Thyroid gland (tissue), 4 donors: ENCODE measurements at regions not wholly inside any gene's neighbourhood (a gene's known extent, or its start where the extent isn't known, plus 50 kb on each side); places are given as distances from the start of the nearest gene placed in this dataset.

Experiments used
- DNase-seq, 2 donors: peaks; one replicate each; pipeline ENCODE4 v3.0.0-alpha.2; 2019
- H3K27ac ChIP-seq, 3 donors: fragments of 200-600 bp; sonication (generic); 1 replicate in 2 of 3; 2 replicates in 1 of 3; pipeline ENCODE4 v1.5.1; 2016 to 2019; ENCODE audit warnings: mild to moderate bottlenecking in 1 of 3, moderate library complexity in 1 of 3
- H3K27me3 ChIP-seq: fragments of 200-600 bp; sonication (generic); one replicate; pipeline ENCODE4 v1.5.1; 2019
- H3K36me3 ChIP-seq, 2 donors: fragments of 200-600 bp; sonication (generic); one replicate each; pipeline ENCODE4 v1.5.1; 2016 to 2019
- H3K4me1 ChIP-seq, 2 donors: fragments of 200-600 bp; sonication (generic); one replicate each; pipeline ENCODE4 v1.5.1; 2017 to 2019
- H3K4me3 ChIP-seq, 3 donors: fragments of 200-600 bp; sonication (generic); replicated peaks in 1 of 3; 1 replicate in 2 of 3; 2 replicates in 1 of 3; pipeline ENCODE4 v1.5.1; 2016; ENCODE audit warnings: mild to moderate bottlenecking in 1 of 3
- H3K9me3 ChIP-seq: fragments of 200-600 bp; sonication (generic); one replicate; pipeline ENCODE4 v1.5.1; 2017
- POLR2A ChIP-seq, 2 donors: fragments of 450-650 bp; IDR thresholded peaks; one replicate each; pipeline ENCODE4 v1.6.1; 2017; ENCODE audit warnings: antibody characterized with exemption in 2 of 2, mild to moderate bottlenecking in 2 of 2, moderate library complexity in 1 of 2
- WGBS, 2 donors: methylation state at CpG; one replicate each; pipeline ENCODE4 v1.1.5; 2017; 5-methylcytosine and 5-hydroxymethylcytosine counted together
- intact Hi-C: fragments of 100-400 bp; cut with DNase I; formaldehyde crosslinking; loops from one replicate; pipeline ENCODE4 v1.15.1; 2023
- TF ChIP-seq, protein P1 (sequence below), 6 experiments: fragments of 200-600 bp in 3 of 6; fragments of 450-650 bp in 3 of 6; sonication (generic) in 3 of 6; IDR thresholded peaks; one replicate each; pipeline ENCODE4 v1.5.1; 2016 to 2019; ENCODE audit warnings: antibody characterized with exemption in 6 of 6, mild to moderate bottlenecking in 2 of 6, inconsistent platforms in 1 of 6, moderate library complexity in 1 of 6

GRCh38 chr6:166025149-166025898 is 142.3 kb downstream of the TBXT start:
- intact Hi-C loops, result no loop called here
- Histone ChIP-seq H3K9me3 (no peaks in the 10 kb centered on the region), H3K4me1 (no peaks in the 10 kb centered on the region), H3K36me3 (no peaks in the 10 kb centered on the region), H3K27me3 (no peaks in the 10 kb centered on the region), H3K4me3 (no peak overlapping the region), H3K27ac (peak overlapping the region in 1 of 3 donors; percentile 11)
- TF ChIP-seq, protein P1, sequence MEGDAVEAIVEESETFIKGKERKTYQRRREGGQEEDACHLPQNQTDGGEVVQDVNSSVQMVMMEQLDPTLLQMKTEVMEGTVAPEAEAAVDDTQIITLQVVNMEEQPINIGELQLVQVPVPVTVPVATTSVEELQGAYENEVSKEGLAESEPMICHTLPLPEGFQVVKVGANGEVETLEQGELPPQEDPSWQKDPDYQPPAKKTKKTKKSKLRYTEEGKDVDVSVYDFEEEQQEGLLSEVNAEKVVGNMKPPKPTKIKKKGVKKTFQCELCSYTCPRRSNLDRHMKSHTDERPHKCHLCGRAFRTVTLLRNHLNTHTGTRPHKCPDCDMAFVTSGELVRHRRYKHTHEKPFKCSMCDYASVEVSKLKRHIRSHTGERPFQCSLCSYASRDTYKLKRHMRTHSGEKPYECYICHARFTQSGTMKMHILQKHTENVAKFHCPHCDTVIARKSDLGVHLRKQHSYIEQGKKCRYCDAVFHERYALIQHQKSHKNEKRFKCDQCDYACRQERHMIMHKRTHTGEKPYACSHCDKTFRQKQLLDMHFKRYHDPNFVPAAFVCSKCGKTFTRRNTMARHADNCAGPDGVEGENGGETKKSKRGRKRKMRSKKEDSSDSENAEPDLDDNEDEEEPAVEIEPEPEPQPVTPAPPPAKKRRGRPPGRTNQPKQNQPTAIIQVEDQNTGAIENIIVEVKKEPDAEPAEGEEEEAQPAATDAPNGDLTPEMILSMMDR (IDR thresholded peaks at IDR 0.05), result no peak
- TF ChIP-seq POLR2A (IDR thresholded peaks at IDR 0.05), result no peak
- DNase-seq, result peak; percentile 87 to 91
- 53 to 58% methylated on average over 8 of the region's 8 CpGs for WGBS, 2 donors

DNA sequence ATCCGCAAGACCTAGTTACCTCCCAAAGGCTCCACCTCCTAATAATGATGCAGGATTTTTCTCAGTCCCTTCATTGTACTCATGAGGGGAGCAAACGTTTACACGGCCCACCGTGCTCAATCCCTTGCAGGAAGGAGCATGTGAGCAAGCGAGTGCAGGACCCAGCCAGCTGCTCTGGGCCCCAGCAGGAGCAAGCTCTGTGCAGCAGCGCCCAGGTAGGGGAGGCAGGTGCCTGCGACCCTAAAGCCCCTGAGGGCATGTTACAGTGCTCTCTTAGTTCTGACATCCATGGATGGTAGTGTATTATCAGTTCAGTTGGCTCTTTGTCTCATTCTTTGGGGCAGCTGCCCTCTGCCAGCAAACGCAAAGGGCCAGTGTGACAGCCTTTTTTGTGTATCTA is 143.4 kb downstream of the TBXT start:
- WGBS, 2 donors, result 93% methylated on average over 7 to 8 of the region's 8 CpGs
- Histone ChIP-seq H3K36me3 (no peaks in the 10 kb centered on the region), H3K27me3 (no peaks in the 10 kb centered on the region), H3K27ac (no peak overlapping the region), H3K9me3 (no peaks in the 10 kb centered on the region), H3K4me1 (peaks cover 0 to 5% of the 10 kb centered on the region in 2 donors), H3K4me3 (no peak overlapping the region)
- intact Hi-C loops, result no loop called here
- TF ChIP-seq, protein P1 (IDR thresholded peaks at IDR 0.05), result no peak
- no peak for TF ChIP-seq POLR2A (IDR thresholded peaks at IDR 0.05)
- DNase-seq, result no peak

GRCh38 chr6:166023273-166023989 is 144.2 kb downstream of the TBXT start:
- TF ChIP-seq, protein P1 (IDR thresholded peaks at IDR 0.05), result no peak
- TF ChIP-seq POLR2A (IDR thresholded peaks at IDR 0.05), result no peak
- H3K4me3 ChIP-seq, result no peak overlapping the region
- no peaks in the 10 kb centered on the region for H3K9me3 ChIP-seq
- H3K27ac ChIP-seq, result no peak overlapping the region
- intact Hi-C loops, result no loop called here
- WGBS, 2 donors, result 90 to 92% methylated on average over 5 of the region's 5 CpGs
- H3K36me3 ChIP-seq, result no peaks in the 10 kb centered on the region
- H3K27me3 ChIP-seq, result no peaks in the 10 kb centered on the region
- H3K4me1 ChIP-seq, result peaks cover 0 to 9% of the 10 kb centered on the region in 2 donors
- no peak for DNase-seq

DNA sequence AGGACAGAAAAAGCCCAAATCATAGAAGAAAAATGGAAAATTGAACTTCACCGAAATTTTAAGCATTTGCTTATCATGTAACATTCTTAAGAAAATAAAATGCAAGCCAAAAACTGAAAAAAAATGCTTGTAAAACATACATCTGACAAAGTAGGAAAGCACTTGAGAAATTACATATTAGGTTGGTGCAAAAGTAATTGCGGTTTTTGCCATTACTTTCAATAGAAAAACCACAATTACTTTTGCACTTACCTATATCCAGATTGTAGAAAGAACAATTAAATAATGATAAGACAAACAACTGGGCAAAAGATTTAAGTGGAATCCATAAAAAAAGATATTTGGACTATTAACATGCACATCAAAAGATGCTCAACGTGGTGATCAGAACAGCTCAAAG is 146.2 kb downstream of the TBXT start:
- Histone ChIP-seq H3K36me3 (no peaks in the 10 kb centered on the region), H3K27me3 (no peaks in the 10 kb centered on the region), H3K9me3 (no peaks in the 10 kb centered on the region), H3K27ac (no peak overlapping the region), H3K4me3 (no peak overlapping the region), H3K4me1 (peaks cover 0 to 9% of the 10 kb centered on the region in 2 donors)
- WGBS, 2 donors, result 90 to 91% methylated on average over 3 of the region's 3 CpGs
- DNase-seq, result no peak
- TF ChIP-seq POLR2A (IDR thresholded peaks at IDR 0.05), result no peak
- TF ChIP-seq, protein P1 (IDR thresholded peaks at IDR 0.05), result no peak
- intact Hi-C loops, result no loop called here

DNA sequence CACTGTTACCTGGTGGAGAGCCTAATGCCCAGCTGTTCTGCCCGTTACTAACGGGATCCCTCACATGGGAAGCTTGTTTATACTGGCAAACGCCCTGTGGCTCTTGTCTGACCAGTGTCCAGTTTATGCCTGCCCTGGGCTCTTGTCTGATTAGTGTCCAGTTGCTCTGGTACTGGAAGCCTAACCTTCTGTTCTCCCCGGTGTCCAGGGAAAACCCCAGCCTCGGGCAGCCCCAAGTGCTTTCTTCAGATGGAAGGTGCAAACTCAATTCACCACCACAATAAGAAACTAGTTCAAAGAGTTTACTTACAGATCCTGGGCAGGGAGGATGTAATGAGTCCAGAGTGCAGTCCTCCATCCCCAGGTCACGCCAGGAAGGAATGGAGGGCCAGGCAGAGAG is 148.4 kb downstream of the TBXT start:
- Histone ChIP-seq H3K36me3 (no peaks in the 10 kb centered on the region), H3K4me1 (peaks cover 0 to 9% of the 10 kb centered on the region in 2 donors), H3K27me3 (no peaks in the 10 kb centered on the region), H3K4me3 (no peak overlapping the region), H3K9me3 (no peaks in the 10 kb centered on the region), H3K27ac (no peak overlapping the region)
- no peak for TF ChIP-seq POLR2A (IDR thresholded peaks at IDR 0.05)
- TF ChIP-seq, protein P1 (IDR thresholded peaks at IDR 0.05), result no peak
- intact Hi-C loops, result no loop called here
- DNase-seq, result peak in 1 of 2 donors; percentile 42
- 43 to 70% methylated on average over 6 of the region's 6 CpGs for WGBS, 2 donors
